Peyer's patch (tissue), 4 donors: ENCODE measurements at regions not wholly inside any gene's neighbourhood (a gene's known extent, or its start where the extent isn't known, plus 50 kb on each side); places are given as distances from the start of the nearest gene placed in this dataset.
A peak's percentile ranks its signal among the peaks of the same experiment; 100 is the strongest.

Experiments used
- DNase-seq, 3 donors: peaks; one replicate each; pipeline ENCODE4 v3.0.0-alpha.2; 2017 to 2019
- H3K27ac ChIP-seq, 4 donors: fragments of 200-600 bp; sonication (generic); one replicate each; pipeline ENCODE4 v1.5.1; 2016 to 2019
- H3K27me3 ChIP-seq, 2 donors: fragments of 200-600 bp; sonication (generic); one replicate each; pipeline ENCODE4 v1.5.1; 2019
- H3K36me3 ChIP-seq, 3 donors: fragments of 200-600 bp; sonication (generic); one replicate each; pipeline ENCODE4 v1.5.1; 2016 to 2019
- H3K4me1 ChIP-seq, 4 donors: fragments of 200-600 bp; sonication (generic); one replicate each; pipeline ENCODE4 v1.5.1; 2016 to 2019
- H3K4me3 ChIP-seq, 4 donors: fragments of 200-600 bp; sonication (generic); 1 replicate in 3 of 4; 2 replicates in 1 of 4; pipeline ENCODE4 v1.5.1; 2016 to 2019; ENCODE audit warnings: mild to moderate bottlenecking in 1 of 4
- H3K9me3 ChIP-seq, 4 donors: fragments of 200-600 bp; sonication (generic); one replicate each; pipeline ENCODE4 v1.5.1; 2016 to 2019; ENCODE audit warnings: mild to moderate bottlenecking in 1 of 4
- POLR2A ChIP-seq, 2 donors: fragments of 450-650 bp; IDR thresholded peaks; one replicate each; pipeline ENCODE4 v1.5.1; 2017; ENCODE audit warnings: antibody characterized with exemption in 2 of 2, mild to moderate bottlenecking in 2 of 2, moderate library complexity in 2 of 2
- TF ChIP-seq, protein P1 (sequence below), 6 experiments: fragments of 450-650 bp in 4 of 6; fragments of 200-600 bp in 2 of 6; sonication (generic) in 1 of 6; IDR thresholded peaks; one replicate each; pipeline ENCODE4 v1.5.1; 2017 to 2019; ENCODE audit warnings: antibody characterized with exemption in 6 of 6, mild to moderate bottlenecking in 3 of 6, moderate library complexity in 1 of 6

DNA sequence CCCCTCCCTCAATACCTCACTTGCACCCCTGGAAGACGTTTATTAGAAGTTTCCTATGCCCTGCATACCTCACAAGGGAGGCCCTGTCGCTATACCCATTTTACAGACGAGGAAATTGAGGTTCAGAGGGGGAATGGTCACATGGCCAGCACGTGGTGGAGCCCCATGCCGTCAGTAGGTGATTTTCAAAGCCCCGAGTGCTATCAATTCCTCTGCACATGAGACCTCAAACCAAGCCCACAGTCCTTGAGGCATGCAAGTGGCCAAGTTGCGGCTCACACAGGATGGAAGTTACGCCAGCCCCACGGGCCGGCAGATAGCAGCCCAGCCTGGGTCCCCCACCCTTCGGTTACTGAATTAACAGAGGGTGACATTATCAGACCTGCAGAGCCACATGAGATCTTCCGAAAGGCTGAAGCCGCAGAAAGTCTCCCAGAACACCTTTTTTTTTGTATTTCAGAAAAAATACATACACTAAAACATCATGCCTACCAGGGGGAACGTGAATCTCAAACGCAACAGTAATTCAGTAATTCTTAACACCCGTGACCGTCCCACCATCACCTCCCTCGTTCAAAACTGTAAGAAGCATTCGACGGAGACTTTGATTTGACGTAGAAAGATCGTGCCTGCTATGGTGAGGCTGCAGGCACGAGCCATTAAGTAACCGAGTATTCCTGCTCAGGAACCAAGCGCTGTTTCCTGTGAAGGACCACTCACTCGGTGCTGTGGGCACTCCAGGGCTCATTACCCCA is 129.0 kb downstream of the RFLNA start:
- Histone ChIP-seq H3K27me3 (no peaks in the 10 kb centered on the region), H3K27ac (peak overlapping the region; percentile 64 to 95 (median 90)), H3K4me1 (peaks cover 0 to 62% (median 9%) of the 10 kb centered on the region in 4 donors), H3K36me3 (peaks cover 0 to 47% (median 0%) of the 10 kb centered on the region in 3 donors), H3K9me3 (no peaks in the 10 kb centered on the region), H3K4me3 (peak overlapping the region in 1 of 4 donors; percentile 11)
- TF ChIP-seq POLR2A (IDR thresholded peaks at IDR 0.05), result no peak
- TF ChIP-seq, protein P1, sequence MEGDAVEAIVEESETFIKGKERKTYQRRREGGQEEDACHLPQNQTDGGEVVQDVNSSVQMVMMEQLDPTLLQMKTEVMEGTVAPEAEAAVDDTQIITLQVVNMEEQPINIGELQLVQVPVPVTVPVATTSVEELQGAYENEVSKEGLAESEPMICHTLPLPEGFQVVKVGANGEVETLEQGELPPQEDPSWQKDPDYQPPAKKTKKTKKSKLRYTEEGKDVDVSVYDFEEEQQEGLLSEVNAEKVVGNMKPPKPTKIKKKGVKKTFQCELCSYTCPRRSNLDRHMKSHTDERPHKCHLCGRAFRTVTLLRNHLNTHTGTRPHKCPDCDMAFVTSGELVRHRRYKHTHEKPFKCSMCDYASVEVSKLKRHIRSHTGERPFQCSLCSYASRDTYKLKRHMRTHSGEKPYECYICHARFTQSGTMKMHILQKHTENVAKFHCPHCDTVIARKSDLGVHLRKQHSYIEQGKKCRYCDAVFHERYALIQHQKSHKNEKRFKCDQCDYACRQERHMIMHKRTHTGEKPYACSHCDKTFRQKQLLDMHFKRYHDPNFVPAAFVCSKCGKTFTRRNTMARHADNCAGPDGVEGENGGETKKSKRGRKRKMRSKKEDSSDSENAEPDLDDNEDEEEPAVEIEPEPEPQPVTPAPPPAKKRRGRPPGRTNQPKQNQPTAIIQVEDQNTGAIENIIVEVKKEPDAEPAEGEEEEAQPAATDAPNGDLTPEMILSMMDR (IDR thresholded peaks at IDR 0.05), result no peak
- DNase-seq, result no peak

- Histone ChIP-seq H3K27ac (peak overlapping the region; percentile 64 to 95 (median 90)), H3K9me3 (no peaks in the 10 kb centered on the region), H3K4me3 (peak overlapping the region in 2 of 4 donors; percentile 28 to 32), H3K4me1 (peaks cover 0 to 52% (median 9%) of the 10 kb centered on the region in 4 donors), H3K27me3 (no peaks in the 10 kb centered on the region), H3K36me3 (peaks cover 0 to 43% (median 0%) of the 10 kb centered on the region in 3 donors)
- peak; percentile 29 to 92 (median 90) for DNase-seq
- peak in 1 of 2 donors; percentile 35 for TF ChIP-seq POLR2A (IDR thresholded peaks at IDR 0.05)
- TF ChIP-seq, protein P1 (IDR thresholded peaks at IDR 0.05), result peak in 2 of 6 experiments; percentile 5 to 7
These were observed 128.0 kb downstream of the RFLNA start for GRCh38 chr12:124422570-124423523.

- no peaks in the 10 kb centered on the region for H3K27me3 ChIP-seq
- peak overlapping the region; percentile 64 to 95 (median 90) for H3K27ac ChIP-seq
- TF ChIP-seq, protein P1 (IDR thresholded peaks at IDR 0.05), result no peak
- TF ChIP-seq POLR2A (IDR thresholded peaks at IDR 0.05), result no peak
- H3K9me3 ChIP-seq, result no peaks in the 10 kb centered on the region
- peak overlapping the region in 2 of 4 donors; percentile 28 to 32 for H3K4me3 ChIP-seq
- H3K36me3 ChIP-seq, result peaks cover 0 to 48% (median 0%) of the 10 kb centered on the region in 3 donors
- DNase-seq, result peak in 2 of 3 donors; percentile 74 to 81
- H3K4me1 ChIP-seq, result peaks cover 0 to 45% (median 9%) of the 10 kb centered on the region in 4 donors
These were observed 127.3 kb downstream of the RFLNA start for GRCh38 chr12:124422142-124422569.

DNA sequence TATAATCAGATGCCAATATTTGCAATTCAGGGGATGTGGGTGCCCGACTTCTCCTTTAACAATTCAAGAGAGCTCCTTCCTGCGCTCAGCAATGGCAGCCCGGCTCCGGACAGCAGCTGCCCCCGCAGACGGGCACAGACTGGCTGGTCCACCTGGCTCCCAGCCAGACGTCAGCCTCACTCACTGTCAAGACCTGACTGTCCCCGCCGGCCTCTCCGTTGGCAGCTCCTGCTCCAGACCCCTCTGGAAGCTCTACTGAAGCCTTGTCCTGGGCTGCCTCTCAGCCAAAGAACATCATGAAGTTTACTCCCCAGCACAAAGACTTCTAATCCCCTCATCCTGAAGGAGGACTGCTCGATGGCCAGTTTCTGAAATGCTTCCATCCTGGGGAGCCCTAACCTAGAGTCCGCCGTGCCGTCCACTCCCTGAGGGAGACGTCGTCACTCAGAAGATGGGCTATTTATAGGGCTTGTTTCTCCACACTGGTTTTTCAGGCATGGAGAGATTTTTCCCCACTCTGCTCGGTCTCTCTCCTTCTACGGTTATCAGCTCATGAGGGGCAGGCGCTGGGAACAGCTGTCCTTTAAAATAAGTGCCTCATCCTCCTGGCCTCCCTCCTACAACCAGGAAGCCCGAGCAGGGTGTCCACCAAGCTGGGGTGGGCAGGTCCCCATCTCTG is 126.2 kb downstream of the RFLNA start:
- H3K4me3 ChIP-seq, result peak overlapping the region in 1 of 4 donors; percentile 32
- TF ChIP-seq, protein P1 (IDR thresholded peaks at IDR 0.05), result no peak
- no peak for TF ChIP-seq POLR2A (IDR thresholded peaks at IDR 0.05)

More for the DNA sequence above, 126.2 kb downstream of the RFLNA start:
- DNase-seq, result no peak
- H3K27ac ChIP-seq, result peak overlapping the region in 3 of 4 donors; percentile 27 to 95 (median 93)
- H3K9me3 ChIP-seq, result no peaks in the 10 kb centered on the region
- H3K4me1 ChIP-seq, result peaks cover 0 to 36% (median 9%) of the 10 kb centered on the region in 4 donors
- peaks cover 0 to 40% (median 0%) of the 10 kb centered on the region in 3 donors for H3K36me3 ChIP-seq
- H3K27me3 ChIP-seq, result no peaks in the 10 kb centered on the region
